Retina (tissue), 1 donor: ENCODE measurements at regions not wholly inside any gene's neighbourhood (a gene's known extent, or its start where the extent isn't known, plus 50 kb on each side); places are given as distances from the start of the nearest gene placed in this dataset.
"Not testable (repeated sequence)": the region's sequence is repeated elsewhere in the genome, so short reads cannot be mapped to it uniquely, and the experiment has no call there.

Experiments
- DNase-seq: peaks from one replicate; pipeline ENCODE4 v3.0.0-alpha.2; 2016

- no peak for DNase-seq
Observed at GRCh38 chr1:203999618-204000017, 73.3 kb upstream of the SOX13 start.

GRCh38 chr1:204001166-204001901, 71.6 kb upstream of the SOX13 start:
- DNase-seq: no peak

GRCh38 chr1:204002614-204003013, 70.3 kb upstream of the SOX13 start:
- DNase-seq: no peak

- no peak for DNase-seq
Observed at GRCh38 chr1:204003536-204003935, 69.4 kb upstream of the SOX13 start.

- no peak for DNase-seq
Observed at GRCh38 chr1:204011426-204011825, 61.5 kb upstream of the SOX13 start.

GRCh38 chr1:204013052-204013451, 59.9 kb upstream of the SOX13 start:
- no peak for DNase-seq

GRCh38 chr1:204014336-204014735, 58.6 kb upstream of the SOX13 start:
- no peak for DNase-seq

- not testable (repeated sequence) for DNase-seq
Observed at GRCh38 chr1:204014961-204015360, 58.0 kb upstream of the SOX13 start.

GRCh38 chr1:204017032-204017431, 55.9 kb upstream of the SOX13 start:
- DNase-seq: no peak

GRCh38 chr1:204018460-204018859, 54.5 kb upstream of the SOX13 start:
- no peak for DNase-seq
